ENCODE measurements at regions not wholly inside any gene's neighbourhood (a gene's known extent, or its start where the extent isn't known, plus 50 kb on each side); places are given as distances from the start of the nearest gene placed in this dataset.
"Not testable (repeated sequence)": the region's sequence is repeated elsewhere in the genome, so short reads cannot be mapped to it uniquely, and the experiment has no call there.

- no peak for FAIRE-seq
Measured at GRCh38 chr2:66003931-66004330, 431.0 kb upstream of the MEIS1 start.

GRCh38 chr2:66001538-66001937 is 433.4 kb upstream of the MEIS1 start:
- no peak for FAIRE-seq

- FAIRE-seq = no peak
Measured at GRCh38 chr2:66000901-66001300, 434.0 kb upstream of the MEIS1 start.

- no peak for FAIRE-seq
Measured at GRCh38 chr2:65999796-66000195, 435.1 kb upstream of the MEIS1 start.

- no peak for FAIRE-seq
Measured at GRCh38 chr2:65999103-65999502, 435.8 kb upstream of the MEIS1 start.

- no peak for FAIRE-seq
Measured at GRCh38 chr2:65997961-65998360, 437.0 kb upstream of the MEIS1 start.

- no peak for FAIRE-seq
Measured at GRCh38 chr2:65992198-65992554, 442.7 kb upstream of the MEIS1 start.

- no peak for FAIRE-seq
Measured at GRCh38 chr2:65991381-65992197, 443.3 kb upstream of the MEIS1 start.

GRCh38 chr2:65985986-65986385 is 448.9 kb upstream of the MEIS1 start:
- FAIRE-seq = no peak

- no peak for FAIRE-seq
Measured at GRCh38 chr2:65980531-65980930, 454.4 kb upstream of the MEIS1 start.

GRCh38 chr2:65979446-65979845 is 455.5 kb upstream of the MEIS1 start:
- no peak for FAIRE-seq

GRCh38 chr2:65974067-65974723 is 460.7 kb upstream of the MEIS1 start:
- FAIRE-seq = no peak

GRCh38 chr2:65969161-65969560 is 465.8 kb upstream of the MEIS1 start:
- FAIRE-seq = no peak

- not testable (repeated sequence) for FAIRE-seq
Measured at GRCh38 chr2:65963303-65963702, 471.6 kb upstream of the MEIS1 start.

- no peak for FAIRE-seq
Measured at GRCh38 chr2:65960953-65961352, 474.0 kb upstream of the MEIS1 start.

GRCh38 chr2:65957886-65958285 is 477.0 kb upstream of the MEIS1 start:
- no peak for FAIRE-seq

GRCh38 chr2:65957454-65957853 is 477.5 kb upstream of the MEIS1 start:
- no peak for FAIRE-seq

- FAIRE-seq = no peak
Measured at GRCh38 chr2:65955259-65955658, 479.7 kb upstream of the MEIS1 start.

GRCh38 chr2:65952966-65953761 is 481.8 kb upstream of the MEIS1 start:
- no peak for FAIRE-seq

- FAIRE-seq = no peak
Measured at GRCh38 chr2:65944213-65944612, 490.7 kb upstream of the MEIS1 start.

GRCh38 chr2:65943099-65943786 is 491.7 kb upstream of the MEIS1 start:
- no peak for FAIRE-seq

- FAIRE-seq = no peak
Measured at GRCh38 chr2:65940856-65941255, 494.1 kb upstream of the MEIS1 start.

- FAIRE-seq = no peak
Measured at GRCh38 chr2:65939687-65940086, 495.2 kb upstream of the MEIS1 start.
